Activated CD4-positive, alpha-beta memory T cell treated with anti-CD3 and anti-CD28 coated beads, Interleukin-2, amount 10 ng/mL, durations not matched to agents 7 days and 5 days (primary cell): ENCODE measurements at regions not wholly inside any gene's neighbourhood (a gene's known extent, or its start where the extent isn't known, plus 50 kb on each side); places are given as distances from the start of the nearest gene placed in this dataset.
"Not testable (repeated sequence)": the region's sequence is repeated elsewhere in the genome, so short reads cannot be mapped to it uniquely, and the experiment has no call there.

Source experiments
- CTCF ChIA-PET: fragments of 350-600 bp; sonication (Branson Sonifier 250); formaldehyde crosslinking; loops from one replicate; lab custom pipeline; 2021; ENCODE audit warnings: antibody characterized with exemption, inconsistent platforms; lab: Charles Lee
- POLR2A ChIA-PET: fragments of 350-600 bp; sonication (Branson Sonifier 250); formaldehyde crosslinking; loops from one replicate; lab custom pipeline; 2021; ENCODE audit warnings: antibody characterized with exemption; lab: Charles Lee
- DNase-seq: peaks from one replicate; pipeline ENCODE4 v3.0.0-alpha.2; 2020
- H3K27ac Mint-ChIP-seq: one replicate; pipeline ENCODE4 v1.8.0; 2021; ENCODE audit warnings: mild to moderate bottlenecking, mixed read lengths
- H3K27me3 Mint-ChIP-seq: one replicate; pipeline ENCODE4 v1.8.0; 2021; ENCODE audit warnings: mixed read lengths
- H3K36me3 Mint-ChIP-seq: one replicate; pipeline ENCODE4 v1.8.0; 2021; ENCODE audit warnings: low read depth, mixed read lengths
- H3K4me1 Mint-ChIP-seq: one replicate; pipeline ENCODE4 v1.8.0; 2021; ENCODE audit warnings: mixed read lengths
- H3K4me3 Mint-ChIP-seq: one replicate; pipeline ENCODE4 v1.8.0; 2021; ENCODE audit warnings: mild to moderate bottlenecking, mixed read lengths
- H3K9me3 Mint-ChIP-seq: one replicate; pipeline ENCODE4 v1.8.0; 2021; ENCODE audit warnings: mixed read lengths

- H3K4me1 Mint-ChIP-seq, result peaks cover 12% of the 10 kb centered on the region
- H3K4me3 Mint-ChIP-seq, result no peak overlapping the region
- CTCF ChIA-PET, result interaction anchor here (0.8 kb wide), 1 partner anchor 164 kb away, joined by 3 read pairs; no protein-coding TSS in a partner anchor
- no peaks in the 10 kb centered on the region for H3K36me3 Mint-ChIP-seq
- no peaks in the 10 kb centered on the region for H3K27me3 Mint-ChIP-seq
- H3K9me3 Mint-ChIP-seq, result peaks cover 2% of the 10 kb centered on the region
- no peak for DNase-seq
- POLR2A ChIA-PET, result no interaction called here
- no peak overlapping the region for H3K27ac Mint-ChIP-seq
Measured at GRCh38 chr12:107512391-107512790, 173.2 kb upstream of the PWP1 start.

GRCh38 chr12:107513184-107513583 is 172.4 kb upstream of the PWP1 start:
- Mint-ChIP-seq H3K4me1 (peaks cover 12% of the 10 kb centered on the region), H3K36me3 (no peaks in the 10 kb centered on the region), H3K27ac (no peak overlapping the region), H3K9me3 (peaks cover 2% of the 10 kb centered on the region), H3K4me3 (no peak overlapping the region), H3K27me3 (no peaks in the 10 kb centered on the region)
- DNase-seq, result no peak
- POLR2A ChIA-PET, result no interaction called here
- CTCF ChIA-PET, result no interaction called here

- Mint-ChIP-seq H3K9me3 (peaks cover 2% of the 10 kb centered on the region), H3K27ac (no peak overlapping the region), H3K27me3 (no peaks in the 10 kb centered on the region), H3K4me3 (no peak overlapping the region), H3K36me3 (no peaks in the 10 kb centered on the region), H3K4me1 (peaks cover 12% of the 10 kb centered on the region)
- DNase-seq, result no peak
- ChIA-PET POLR2A (no interaction called here), CTCF (no interaction called here)
Measured at GRCh38 chr12:107513636-107514400, 171.8 kb upstream of the PWP1 start.

GRCh38 chr12:107514887-107515445 is 170.6 kb upstream of the PWP1 start:
- H3K27ac Mint-ChIP-seq, result no peak overlapping the region
- CTCF ChIA-PET, result no interaction called here
- POLR2A ChIA-PET, result no interaction called here

GRCh38 chr12:107515446-107515958 is 170.1 kb upstream of the PWP1 start:
- Mint-ChIP-seq H3K9me3 (peaks cover 2% of the 10 kb centered on the region), H3K4me3 (no peak overlapping the region), H3K4me1 (peaks cover 12% of the 10 kb centered on the region), H3K27me3 (no peaks in the 10 kb centered on the region), H3K36me3 (no peaks in the 10 kb centered on the region), H3K27ac (peak overlapping the region; percentile 0)
- DNase-seq, result peak; percentile 22
- POLR2A ChIA-PET, result no interaction called here
- CTCF ChIA-PET, result no interaction called here

More at GRCh38 chr12:107514887-107515445, 170.6 kb upstream of the PWP1 start:
- peaks cover 12% of the 10 kb centered on the region for H3K4me1 Mint-ChIP-seq
- H3K27me3 Mint-ChIP-seq, result no peaks in the 10 kb centered on the region
- H3K36me3 Mint-ChIP-seq, result no peaks in the 10 kb centered on the region
- H3K4me3 Mint-ChIP-seq, result no peak overlapping the region
- peaks cover 2% of the 10 kb centered on the region for H3K9me3 Mint-ChIP-seq
- DNase-seq, result no peak

- H3K4me3 Mint-ChIP-seq, CTCF ChIA-PET, POLR2A ChIA-PET, H3K27me3 Mint-ChIP-seq, DNase-seq, H3K27ac Mint-ChIP-seq, H3K9me3 Mint-ChIP-seq, H3K36me3 Mint-ChIP-seq: not testable (repeated sequence)
- peaks cover 12% of the 10 kb centered on the region for H3K4me1 Mint-ChIP-seq
Measured at GRCh38 chr12:107517816-107518215, 167.8 kb upstream of the PWP1 start.

- no peak overlapping the region for H3K4me3 Mint-ChIP-seq
- peaks cover 7% of the 10 kb centered on the region for H3K9me3 Mint-ChIP-seq
- ChIA-PET CTCF (no interaction called here), POLR2A (no interaction called here)
- no peak overlapping the region for H3K27ac Mint-ChIP-seq
- H3K36me3 Mint-ChIP-seq, result peaks cover 8% of the 10 kb centered on the region
- no peak for DNase-seq
- no peaks in the 10 kb centered on the region for H3K27me3 Mint-ChIP-seq
- peaks cover 12% of the 10 kb centered on the region for H3K4me1 Mint-ChIP-seq
Measured at GRCh38 chr12:107518868-107519267, 166.7 kb upstream of the PWP1 start.

- H3K4me1 Mint-ChIP-seq, result peaks cover 7% of the 10 kb centered on the region
- no peak overlapping the region for H3K27ac Mint-ChIP-seq
- DNase-seq, result no peak
- ChIA-PET POLR2A (no interaction called here), CTCF (no interaction called here)
- H3K9me3 Mint-ChIP-seq, result peaks cover 7% of the 10 kb centered on the region
- no peak overlapping the region for H3K4me3 Mint-ChIP-seq
- H3K36me3 Mint-ChIP-seq, result peaks cover 8% of the 10 kb centered on the region
- H3K27me3 Mint-ChIP-seq, result no peaks in the 10 kb centered on the region
Measured at GRCh38 chr12:107519906-107520859, 165.4 kb upstream of the PWP1 start.

GRCh38 chr12:107521826-107522355 is 163.7 kb upstream of the PWP1 start:
- no peaks in the 10 kb centered on the region for H3K27me3 Mint-ChIP-seq
- no peak overlapping the region for H3K27ac Mint-ChIP-seq
- CTCF ChIA-PET, result no interaction called here
- H3K4me3 Mint-ChIP-seq, result no peak overlapping the region
- POLR2A ChIA-PET, result no interaction called here
- DNase-seq, result no peak
- H3K9me3 Mint-ChIP-seq, result peaks cover 6% of the 10 kb centered on the region
- H3K4me1 Mint-ChIP-seq, result no peaks in the 10 kb centered on the region
- peaks cover 8% of the 10 kb centered on the region for H3K36me3 Mint-ChIP-seq

- ChIA-PET CTCF (no interaction called here), POLR2A (no interaction called here)
- Mint-ChIP-seq H3K4me1 (no peaks in the 10 kb centered on the region), H3K27ac (no peak overlapping the region), H3K4me3 (no peak overlapping the region), H3K9me3 (peaks cover 6% of the 10 kb centered on the region), H3K27me3 (no peaks in the 10 kb centered on the region), H3K36me3 (peaks cover 8% of the 10 kb centered on the region)
- no peak for DNase-seq
Measured at GRCh38 chr12:107522692-107523477, 162.7 kb upstream of the PWP1 start.

GRCh38 chr12:107523775-107524535 is 161.6 kb upstream of the PWP1 start:
- Mint-ChIP-seq H3K27ac (no peak overlapping the region), H3K9me3 (peaks cover 6% of the 10 kb centered on the region), H3K36me3 (peaks cover 8% of the 10 kb centered on the region), H3K4me1 (no peaks in the 10 kb centered on the region), H3K4me3 (no peak overlapping the region), H3K27me3 (no peaks in the 10 kb centered on the region)
- ChIA-PET CTCF (interaction anchor here (1.0 to 1.2 kb wide), 2 partner anchors 26 to 83 kb away, joined by 3 read pairs; no protein-coding TSS in a partner anchor), POLR2A (no interaction called here)
- no peak for DNase-seq
